GM19452 (cell line): ENCODE measurements at regions not wholly inside any gene's neighbourhood (a gene's known extent, or its start where the extent isn't known, plus 50 kb on each side); places are given as distances from the start of the nearest gene placed in this dataset.
"Not testable (repeated sequence)": the region's sequence is repeated elsewhere in the genome, so short reads cannot be mapped to it uniquely, and the experiment has no call there.

Source experiments
- ATAC-seq: cut with Tn5 transposase; IDR thresholded peaks from one replicate; pipeline ENCODE4 v1.9.1; 2021; ENCODE audit not compliant: unreplicated experiment

GRCh38 chrX:45842207-45842925 is 641.7 kb upstream of the DIPK2B start:
- no peak for ATAC-seq

GRCh38 chrX:45840411-45840950 is 639.8 kb upstream of the DIPK2B start:
- no peak for ATAC-seq

DNA sequence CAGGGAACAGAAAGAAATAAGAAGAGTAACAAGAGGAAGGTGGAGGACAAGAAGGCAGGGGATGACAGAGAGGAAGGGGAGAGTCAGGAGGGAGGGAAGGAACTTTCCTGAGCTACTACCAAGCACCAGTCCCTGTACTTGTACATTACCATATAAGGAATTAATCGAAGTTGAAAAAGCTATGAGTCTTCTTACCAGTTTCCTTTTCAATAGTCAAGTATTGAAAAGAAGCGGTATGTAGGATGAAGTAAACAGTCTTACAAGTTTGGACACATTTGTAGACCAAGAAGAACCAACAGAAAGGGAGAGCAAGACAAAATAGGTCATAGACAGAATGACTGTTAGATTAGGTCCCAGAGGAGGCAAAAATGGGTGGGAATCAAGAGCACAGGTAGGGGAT is 629.7 kb upstream of the DIPK2B start:
- no peak for ATAC-seq

DNA sequence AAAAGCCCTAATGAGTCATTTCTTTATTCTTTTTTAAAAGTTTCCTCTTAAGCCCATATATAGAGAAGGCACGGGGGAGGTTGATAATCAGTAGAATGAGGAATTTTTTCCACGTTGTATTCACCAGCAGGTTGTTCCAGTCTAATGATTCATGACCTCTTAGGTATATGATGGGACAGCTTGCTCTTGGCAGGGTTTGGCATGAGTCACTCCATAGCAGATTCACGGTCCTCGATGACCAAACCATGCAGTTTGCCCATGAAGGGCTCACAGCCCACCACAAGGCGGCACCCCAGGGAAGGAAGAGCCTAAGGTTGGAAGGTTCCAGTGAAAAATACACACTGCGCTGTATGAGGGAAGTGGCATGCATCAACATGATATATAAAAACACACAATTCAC is 623.8 kb upstream of the DIPK2B start:
- ATAC-seq, result no peak

DNA sequence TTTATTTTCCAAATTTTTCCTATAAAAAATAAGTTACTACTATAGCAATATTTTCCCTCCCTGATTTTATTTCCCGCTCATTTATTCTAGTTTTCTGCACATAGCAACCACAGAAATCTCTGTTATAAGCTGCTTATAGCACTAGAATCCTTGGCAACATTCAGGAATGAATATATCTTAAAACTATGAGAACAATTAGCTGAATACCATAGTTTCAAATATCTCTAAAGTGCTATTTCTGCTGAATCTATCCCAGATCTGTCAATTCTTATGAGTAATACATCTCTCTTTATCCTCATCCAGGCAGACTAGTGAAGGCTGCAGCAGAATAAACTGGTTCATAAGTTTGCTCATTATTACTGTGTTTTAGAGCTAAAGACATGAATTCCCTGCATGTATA is 622.9 kb upstream of the DIPK2B start:
- no peak for ATAC-seq

GRCh38 chrX:45822124-45822523 is 621.4 kb upstream of the DIPK2B start:
- no peak for ATAC-seq

- ATAC-seq, result no peak
These were observed 618.2 kb upstream of the DIPK2B start for GRCh38 chrX:45818913-45819312.

DNA sequence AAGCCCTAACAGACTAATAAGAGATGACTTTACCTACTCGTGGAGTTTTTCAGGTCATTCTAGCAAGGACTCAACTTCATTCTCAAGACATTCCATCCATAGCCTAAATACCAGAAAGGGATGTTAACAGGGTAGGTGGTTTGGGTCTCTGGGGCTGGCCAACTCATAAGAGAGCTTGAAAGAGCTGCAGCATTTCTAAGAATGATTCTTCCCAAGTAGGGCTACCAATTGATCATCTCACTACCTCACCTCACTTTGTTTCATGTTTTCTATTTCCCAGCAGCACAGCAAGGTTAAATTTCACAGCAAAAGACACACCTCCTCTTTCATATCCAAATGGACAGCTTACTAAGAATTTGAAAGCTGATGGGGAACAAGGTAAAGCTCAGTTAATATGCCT is 614.8 kb upstream of the DIPK2B start:
- no peak for ATAC-seq

DNA sequence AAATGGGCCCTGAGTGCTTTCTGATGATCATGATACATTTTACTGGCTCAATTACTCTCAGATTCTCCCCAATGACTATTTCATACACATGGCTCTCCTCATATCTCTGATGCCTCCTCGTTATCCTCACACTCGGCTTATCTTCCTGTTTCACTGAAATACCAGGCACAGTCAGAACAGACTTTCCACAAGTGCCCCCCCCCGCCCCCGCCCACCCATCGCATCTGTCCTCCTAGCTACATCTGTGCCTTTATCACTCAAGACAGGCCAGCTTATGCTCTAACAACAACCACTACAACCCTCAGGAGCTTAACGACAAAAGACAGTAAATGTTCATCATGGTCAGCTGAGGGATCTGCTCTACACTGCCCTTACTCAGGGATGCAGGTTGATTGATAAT is 610.6 kb upstream of the DIPK2B start:
- ATAC-seq, result no peak

- no peak for ATAC-seq
These were observed 607.1 kb upstream of the DIPK2B start for GRCh38 chrX:45807572-45808425.

GRCh38 chrX:45806410-45807121 is 605.9 kb upstream of the DIPK2B start:
- peak; percentile 90 for ATAC-seq

- ATAC-seq, result no peak
These were observed 603.6 kb upstream of the DIPK2B start for GRCh38 chrX:45804276-45804675.

- no peak for ATAC-seq
These were observed 602.8 kb upstream of the DIPK2B start for GRCh38 chrX:45803383-45803921.

DNA sequence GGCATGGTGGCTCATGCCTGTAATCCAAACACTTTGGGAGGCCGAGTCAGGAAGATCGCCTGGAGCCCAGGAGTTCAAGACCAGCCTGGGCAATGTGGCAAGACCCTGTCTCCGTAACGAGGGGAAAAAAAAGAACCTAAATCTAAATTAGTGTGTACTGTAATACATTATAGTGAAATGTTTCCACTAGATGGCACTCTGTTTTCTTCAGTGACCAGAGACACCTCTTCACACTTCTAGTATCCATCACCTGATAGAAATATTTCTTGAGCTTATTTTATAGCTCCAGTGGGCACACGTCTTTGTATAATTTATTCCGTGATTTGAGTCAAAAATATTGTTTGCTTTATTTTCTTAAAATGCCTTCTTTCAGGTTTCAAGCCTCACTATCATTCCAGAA is 600.9 kb upstream of the DIPK2B start:
- no peak for ATAC-seq

DNA sequence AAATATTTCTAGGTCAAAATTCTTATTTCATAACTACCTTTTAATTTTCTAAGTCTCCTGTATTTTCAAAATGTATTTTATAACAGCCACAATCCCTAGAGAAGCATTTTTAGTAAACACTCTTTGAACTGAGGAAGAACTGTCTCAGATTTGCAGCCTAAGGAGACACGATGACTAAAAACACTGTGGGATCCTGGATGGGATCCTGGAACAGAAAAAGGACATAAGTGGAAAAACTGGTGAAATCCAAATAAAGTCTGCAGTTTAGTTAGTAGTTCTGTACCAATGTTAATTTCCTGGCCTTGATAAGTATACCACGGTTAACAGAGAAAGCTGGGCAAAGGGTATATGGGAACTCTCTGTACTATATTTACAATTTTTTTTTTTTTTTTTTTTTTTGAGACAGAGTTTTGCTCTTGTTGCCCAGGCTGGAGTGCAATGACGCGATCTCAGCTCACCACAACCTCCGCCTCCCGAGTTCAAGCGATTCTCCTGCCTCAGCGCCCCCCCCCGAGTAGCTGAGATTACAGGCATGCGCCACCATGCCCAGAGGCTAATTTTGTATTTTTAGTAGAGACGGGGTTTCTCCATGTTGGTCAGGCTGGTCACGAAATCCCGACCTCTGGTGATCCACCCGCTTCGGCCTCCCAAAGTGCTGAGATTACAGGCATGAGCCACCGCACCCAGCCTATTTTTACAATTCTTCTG is 600.2 kb upstream of the DIPK2B start:
- ATAC-seq, result not testable (repeated sequence)

GRCh38 chrX:45799576-45799975 is 598.9 kb upstream of the DIPK2B start:
- ATAC-seq, result no peak

- no peak for ATAC-seq
These were observed 594.9 kb upstream of the DIPK2B start for GRCh38 chrX:45795546-45795945.

- no peak for ATAC-seq
These were observed 594.3 kb upstream of the DIPK2B start for GRCh38 chrX:45794995-45795337.

DNA sequence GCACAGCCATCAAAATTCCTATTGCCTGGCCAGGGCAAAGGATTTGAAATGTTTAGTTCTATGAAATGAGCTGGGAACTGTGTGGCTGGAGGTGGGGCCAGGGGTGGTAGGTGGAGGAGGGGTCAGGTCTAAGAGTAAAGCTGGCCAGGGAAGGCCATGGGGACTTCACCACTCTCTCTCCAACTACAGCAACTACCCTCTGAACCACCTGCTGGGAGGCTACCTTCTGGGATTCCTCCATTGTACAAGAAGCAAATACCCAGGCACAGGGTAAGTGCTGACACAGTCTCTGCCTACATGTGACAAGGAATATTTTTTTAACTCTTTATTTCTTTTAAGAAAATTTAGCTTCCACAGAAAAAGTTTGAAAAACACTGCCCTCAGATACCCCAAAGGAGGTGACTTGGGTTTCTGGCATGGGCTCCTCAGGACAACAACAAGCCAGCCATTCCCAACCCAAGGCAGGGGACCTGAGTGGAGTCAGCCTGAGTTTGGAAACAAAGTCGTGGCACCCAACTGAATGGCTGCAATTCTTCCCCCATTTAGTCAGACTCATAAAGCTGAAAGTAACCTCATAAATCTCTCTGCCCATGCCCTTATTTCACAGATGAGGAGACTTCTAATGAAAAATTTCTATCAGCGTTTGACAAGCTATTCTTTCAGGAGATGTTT is 593.8 kb upstream of the DIPK2B start:
- ATAC-seq, result no peak

DNA sequence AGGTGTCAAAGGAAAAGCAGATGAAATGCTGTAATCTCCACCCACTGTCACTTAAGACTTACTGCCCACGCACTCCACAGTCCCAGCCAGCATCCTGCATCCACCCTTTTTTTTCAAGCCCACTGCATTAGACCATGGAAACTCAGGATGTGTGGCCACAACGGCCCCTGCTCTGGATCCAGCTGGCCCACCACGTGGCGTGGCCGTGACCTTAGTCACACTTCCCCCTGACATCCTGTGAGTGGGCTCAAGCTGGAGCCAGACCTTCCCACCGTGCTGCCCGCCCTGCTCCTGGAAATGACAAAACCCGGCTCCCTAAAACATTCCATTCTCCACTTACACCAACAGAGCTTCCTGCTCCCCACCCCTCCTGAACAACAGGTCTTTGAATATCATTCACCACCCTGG is 588.3 kb upstream of the DIPK2B start:
- ATAC-seq, result no peak
